OCI-LY1 (cell line): ENCODE measurements at regions not wholly inside any gene's neighbourhood (a gene's known extent, or its start where the extent isn't known, plus 50 kb on each side); places are given as distances from the start of the nearest gene placed in this dataset.

Source experiments
- EZH2 ChIP-seq: fragments of 200-600 bp; sonication (generic), shearing (Covaris generic); IDR thresholded peaks from 2 replicates; pipeline ENCODE4 v1.8.0; 2017; ENCODE audit warnings: borderline replicate concordance, mixed run types, mild to moderate bottlenecking, antibody characterized with exemption, low read length, moderate library complexity, mixed read lengths
- TF ChIP-seq, protein P1 (sequence below): fragments of 200-600 bp; sonication (generic), shearing (Covaris generic); IDR thresholded peaks from 2 replicates; pipeline ENCODE4 v1.5.1; 2017; ENCODE audit warnings: mild to moderate bottlenecking, antibody characterized with exemption, low read length, moderate library complexity, mixed read lengths

DNA sequence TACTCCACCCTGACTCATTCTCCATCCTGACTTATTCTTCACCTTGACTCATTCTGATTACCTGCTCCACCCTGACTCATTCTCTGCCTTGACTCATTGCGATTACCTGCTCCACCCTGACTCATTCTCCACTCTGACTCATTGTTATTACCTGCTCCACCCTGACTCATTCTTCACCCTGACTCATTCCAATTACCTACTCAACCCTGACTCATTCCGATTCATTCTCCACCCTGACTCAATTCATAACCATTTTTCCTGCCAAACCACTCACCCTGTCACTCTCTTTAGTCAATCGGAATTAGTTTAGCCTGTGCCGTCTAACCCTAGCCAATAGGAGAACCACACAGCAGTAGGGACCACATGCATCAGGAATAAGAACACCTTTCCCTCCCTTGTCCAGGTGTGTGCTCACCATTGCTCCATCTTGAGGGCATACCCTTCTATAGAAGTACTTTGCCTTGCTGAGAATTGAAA is 1227.4 kb upstream of the PCDH20 start:
- TF ChIP-seq, protein P1, sequence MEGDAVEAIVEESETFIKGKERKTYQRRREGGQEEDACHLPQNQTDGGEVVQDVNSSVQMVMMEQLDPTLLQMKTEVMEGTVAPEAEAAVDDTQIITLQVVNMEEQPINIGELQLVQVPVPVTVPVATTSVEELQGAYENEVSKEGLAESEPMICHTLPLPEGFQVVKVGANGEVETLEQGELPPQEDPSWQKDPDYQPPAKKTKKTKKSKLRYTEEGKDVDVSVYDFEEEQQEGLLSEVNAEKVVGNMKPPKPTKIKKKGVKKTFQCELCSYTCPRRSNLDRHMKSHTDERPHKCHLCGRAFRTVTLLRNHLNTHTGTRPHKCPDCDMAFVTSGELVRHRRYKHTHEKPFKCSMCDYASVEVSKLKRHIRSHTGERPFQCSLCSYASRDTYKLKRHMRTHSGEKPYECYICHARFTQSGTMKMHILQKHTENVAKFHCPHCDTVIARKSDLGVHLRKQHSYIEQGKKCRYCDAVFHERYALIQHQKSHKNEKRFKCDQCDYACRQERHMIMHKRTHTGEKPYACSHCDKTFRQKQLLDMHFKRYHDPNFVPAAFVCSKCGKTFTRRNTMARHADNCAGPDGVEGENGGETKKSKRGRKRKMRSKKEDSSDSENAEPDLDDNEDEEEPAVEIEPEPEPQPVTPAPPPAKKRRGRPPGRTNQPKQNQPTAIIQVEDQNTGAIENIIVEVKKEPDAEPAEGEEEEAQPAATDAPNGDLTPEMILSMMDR, result no peak
- no peak for TF ChIP-seq EZH2
